HFFc6 (cell line): ENCODE measurements at regions not wholly inside any gene's neighbourhood (a gene's known extent, or its start where the extent isn't known, plus 50 kb on each side); places are given as distances from the start of the nearest gene placed in this dataset.
"Not testable (repeated sequence)": the region's sequence is repeated elsewhere in the genome, so short reads cannot be mapped to it uniquely, and the experiment has no call there.

ENCODE experiments used
- DNase-seq: peaks from one replicate; pipeline ENCODE4 v3.0.0-alpha.2; 2018
- H3K27ac Mint-ChIP-seq: 2 replicates; pipeline ENCODE4 v1.8.0; 2020; ENCODE audit warnings: mild to moderate bottlenecking, mixed read lengths
- H3K27me3 Mint-ChIP-seq: 2 replicates; pipeline ENCODE4 v1.8.0; 2021; ENCODE audit warnings: mild to moderate bottlenecking, moderate library complexity, mixed read lengths; ENCODE audit not compliant: insufficient read depth
- H3K36me3 Mint-ChIP-seq: 2 replicates; pipeline ENCODE4 v1.8.0; 2021; ENCODE audit warnings: low read depth, mixed read lengths
- H3K4me1 Mint-ChIP-seq: 2 replicates; pipeline ENCODE4 v1.8.0; 2020; ENCODE audit warnings: low read depth, mixed read lengths
- H3K4me3 Mint-ChIP-seq: 2 replicates; pipeline ENCODE4 v1.8.0; 2020; ENCODE audit warnings: mild to moderate bottlenecking, moderate library complexity, mixed read lengths
- H3K9me3 Mint-ChIP-seq: 2 replicates; pipeline ENCODE4 v1.8.0; 2020; ENCODE audit warnings: mild to moderate bottlenecking, mixed read lengths
- CTCF ChIP-seq: fragments of 200-600 bp; sonication (generic); IDR thresholded peaks from 2 replicates; pipeline ENCODE4 v1.5.0; 2021; ENCODE audit warnings: antibody characterized with exemption, mild to moderate bottlenecking

DNA sequence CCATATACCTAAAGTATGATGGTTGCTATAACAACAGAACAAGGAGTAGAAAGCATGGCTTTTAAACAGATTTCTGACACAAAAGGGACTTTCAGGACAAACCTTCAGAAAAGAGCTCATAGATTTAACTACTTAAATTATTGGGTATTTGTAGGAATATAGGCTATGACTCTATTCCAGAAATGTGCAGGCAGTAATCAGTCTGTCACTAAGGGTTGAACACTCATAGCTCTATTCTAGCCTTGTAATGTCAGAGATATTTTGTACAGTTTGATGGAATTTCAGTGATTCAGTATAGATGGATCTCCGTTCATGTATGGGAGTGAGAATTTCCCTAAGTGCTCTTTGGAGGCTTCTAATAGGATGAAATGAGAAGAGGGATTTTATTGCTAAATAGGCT lies 82.8 kb downstream of the EXTL2 start:
- Mint-ChIP-seq H3K27me3 (peaks cover 9% of the 10 kb centered on the region), H3K9me3 (no peaks in the 10 kb centered on the region), H3K4me3 (no peak overlapping the region), H3K36me3 (no peaks in the 10 kb centered on the region), H3K27ac (no peak overlapping the region), H3K4me1 (no peaks in the 10 kb centered on the region)
- no peak for DNase-seq
- TF ChIP-seq CTCF = no peak

- DNase-seq, H3K9me3 Mint-ChIP-seq, H3K36me3 Mint-ChIP-seq, H3K4me1 Mint-ChIP-seq, H3K27ac Mint-ChIP-seq, H3K4me3 Mint-ChIP-seq, H3K27me3 Mint-ChIP-seq: not testable (repeated sequence)
Measured at GRCh38 chr1:100814938-100815337, 79.7 kb downstream of the EXTL2 start.

DNA sequence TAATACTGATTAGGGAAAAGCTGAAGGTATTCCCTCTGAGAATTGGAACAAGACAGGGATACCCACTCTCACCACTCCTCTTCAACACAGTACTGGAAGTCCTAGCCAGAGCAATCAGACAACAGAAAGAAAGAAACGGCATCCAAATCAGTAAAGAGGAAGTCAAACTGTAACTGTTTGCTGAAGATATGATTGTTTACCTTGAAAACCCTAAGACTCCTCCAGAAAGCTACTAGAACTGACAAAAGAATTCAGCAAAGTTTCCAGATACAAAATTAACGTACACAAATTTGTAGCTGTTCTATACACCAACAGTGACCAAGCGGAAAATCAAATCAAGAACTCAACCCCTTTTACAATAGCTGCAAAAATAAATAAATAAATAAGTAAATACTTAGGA lies 78.6 kb downstream of the EXTL2 start:
- TF ChIP-seq CTCF = no peak
- peaks cover under 1% of the 10 kb centered on the region; the same call in 1 of the 2 replicates for H3K36me3 Mint-ChIP-seq
- no peak overlapping the region for H3K4me3 Mint-ChIP-seq
- peaks cover 4% of the 10 kb centered on the region for H3K27me3 Mint-ChIP-seq
- H3K9me3 Mint-ChIP-seq = peaks cover 4% of the 10 kb centered on the region; the same call in 1 of the 2 replicates
- H3K27ac Mint-ChIP-seq = no peak overlapping the region
- DNase-seq = no peak
- H3K4me1 Mint-ChIP-seq = no peaks in the 10 kb centered on the region

DNA sequence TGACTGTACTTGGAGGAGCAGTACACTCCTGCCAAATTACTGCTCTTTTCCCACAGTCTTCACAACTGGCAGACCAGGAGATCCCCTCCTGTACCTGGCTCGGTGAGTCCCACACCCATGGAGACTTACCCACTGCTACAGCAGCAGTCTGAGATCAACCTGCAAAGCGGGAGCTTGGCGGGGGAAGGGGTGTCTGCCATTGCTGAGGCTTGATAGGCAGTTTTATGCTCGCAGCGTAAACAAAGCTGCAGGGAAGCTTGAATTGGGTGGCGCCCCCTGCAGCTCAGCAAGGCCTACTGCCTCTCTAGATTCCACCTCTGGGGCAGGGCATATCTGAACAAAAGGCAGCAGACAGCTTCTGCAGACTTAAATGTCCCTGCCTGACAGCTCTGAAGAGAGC lies 74.4 kb downstream of the EXTL2 start:
- H3K27ac Mint-ChIP-seq, H3K4me3 Mint-ChIP-seq, H3K4me1 Mint-ChIP-seq, H3K27me3 Mint-ChIP-seq, DNase-seq: not testable (repeated sequence)
- TF ChIP-seq CTCF = peak; percentile 17; the same call in 1 of the 2 replicates
- Mint-ChIP-seq H3K9me3 (peaks cover 14% of the 10 kb centered on the region), H3K36me3 (peaks cover 10% of the 10 kb centered on the region; the same call in 1 of the 2 replicates)

- H3K4me1 Mint-ChIP-seq, H3K4me3 Mint-ChIP-seq, H3K27me3 Mint-ChIP-seq, DNase-seq, H3K27ac Mint-ChIP-seq: not testable (repeated sequence)
- H3K36me3 Mint-ChIP-seq = peaks cover 10% of the 10 kb centered on the region; the same call in 1 of the 2 replicates
- H3K9me3 Mint-ChIP-seq = peaks cover 14% of the 10 kb centered on the region
Measured at GRCh38 chr1:100821919-100822318, 72.7 kb downstream of the EXTL2 start.
